ENCODE measurements at regions not wholly inside any gene's neighbourhood (a gene's known extent, or its start where the extent isn't known, plus 50 kb on each side); places are given as distances from the start of the nearest gene placed in this dataset.

DNA sequence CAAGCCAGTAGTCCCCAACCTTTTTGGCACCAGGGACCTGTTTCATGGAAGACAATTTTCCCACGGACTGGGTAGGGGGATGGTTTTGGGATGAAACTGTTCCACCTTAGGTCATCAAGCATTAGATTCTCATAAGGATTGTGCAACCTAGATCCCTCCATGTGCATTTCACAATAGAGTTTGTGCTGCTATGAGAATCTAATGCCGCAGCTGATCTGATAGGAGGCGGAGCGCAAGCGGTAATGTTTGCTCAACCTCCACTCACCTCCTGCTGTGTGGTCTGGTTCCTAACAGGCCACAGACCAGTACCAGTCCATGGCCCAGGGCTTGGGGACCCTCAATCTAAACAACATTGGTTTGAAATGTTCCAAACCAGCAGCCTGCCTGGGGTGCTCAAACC, 137.0 kb upstream of the STXBP5 start:
- Histone ChIP-seq H3K4me3 (no peak overlapping the region), H3K27me3 (replicated peaks) (no peaks in the 10 kb centered on the region), H3K9me3 (replicated peaks) (no peaks in the 10 kb centered on the region), H3K27ac (no peak overlapping the region), H3K4me1 (replicated peaks) (no peaks in the 10 kb centered on the region; the same call in 1 of the 2 replicates), H3K36me3 (no peaks in the 10 kb centered on the region)
- no peak for DNase-seq (ENCODE audit: low read depth in 1 of 2, low spot score in 2 of 2)

DNA sequence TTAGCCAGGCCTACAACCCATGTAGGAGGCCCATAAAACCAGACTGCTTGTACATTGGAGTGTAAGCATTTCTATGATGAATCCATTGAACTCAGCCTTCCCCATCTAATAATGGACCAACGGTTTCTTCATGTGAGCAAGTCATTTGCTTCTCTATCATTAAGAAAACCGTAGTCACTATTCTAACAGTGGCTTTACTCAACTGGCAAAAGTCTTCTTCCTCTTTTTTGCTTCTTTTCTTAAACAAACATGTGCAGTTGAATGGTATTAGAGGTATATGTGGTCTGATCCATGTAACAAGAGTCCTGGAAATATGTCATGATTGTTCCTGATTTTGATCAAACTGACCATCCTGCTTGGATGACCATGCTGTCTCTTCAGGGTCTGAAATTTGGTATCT, 132.4 kb upstream of the STXBP5 start:
- Histone ChIP-seq H3K27me3 (replicated peaks) (no peaks in the 10 kb centered on the region), H3K9me3 (replicated peaks) (no peaks in the 10 kb centered on the region), H3K4me3 (no peak overlapping the region), H3K27ac (no peak overlapping the region), H3K4me1 (replicated peaks) (no peaks in the 10 kb centered on the region), H3K36me3 (no peaks in the 10 kb centered on the region)
- DNase-seq (ENCODE audit: low read depth in 1 of 2, low spot score in 2 of 2) = no peak

DNA sequence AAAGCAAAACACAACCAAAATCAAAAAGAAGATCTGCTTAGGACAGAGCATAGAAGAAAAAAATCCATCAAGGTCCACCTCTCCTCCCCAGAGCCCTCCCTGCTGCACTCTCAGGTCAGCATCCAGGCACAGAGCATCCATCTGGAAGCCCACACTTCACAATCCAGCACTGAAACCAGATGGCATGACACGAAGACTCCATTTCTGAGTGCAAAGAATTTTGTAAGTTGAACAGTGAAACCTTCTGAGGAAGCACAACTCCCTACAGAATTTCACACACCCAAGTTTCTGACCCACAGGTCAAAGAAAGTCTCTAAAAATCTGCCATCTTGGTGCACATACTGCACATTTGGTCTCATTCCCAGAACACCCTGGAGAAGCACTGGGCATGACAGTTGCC, 128.8 kb upstream of the STXBP5 start:
- no peaks in the 10 kb centered on the region for H3K27me3 ChIP-seq (replicated peaks)
- no peak overlapping the region for H3K27ac ChIP-seq
- H3K36me3 ChIP-seq = no peaks in the 10 kb centered on the region
- no peaks in the 10 kb centered on the region for H3K9me3 ChIP-seq (replicated peaks)
- H3K4me3 ChIP-seq = no peak overlapping the region
- no peaks in the 10 kb centered on the region for H3K4me1 ChIP-seq (replicated peaks)
- DNase-seq (ENCODE audit: low read depth in 1 of 2, low spot score in 2 of 2) = no peak

DNA sequence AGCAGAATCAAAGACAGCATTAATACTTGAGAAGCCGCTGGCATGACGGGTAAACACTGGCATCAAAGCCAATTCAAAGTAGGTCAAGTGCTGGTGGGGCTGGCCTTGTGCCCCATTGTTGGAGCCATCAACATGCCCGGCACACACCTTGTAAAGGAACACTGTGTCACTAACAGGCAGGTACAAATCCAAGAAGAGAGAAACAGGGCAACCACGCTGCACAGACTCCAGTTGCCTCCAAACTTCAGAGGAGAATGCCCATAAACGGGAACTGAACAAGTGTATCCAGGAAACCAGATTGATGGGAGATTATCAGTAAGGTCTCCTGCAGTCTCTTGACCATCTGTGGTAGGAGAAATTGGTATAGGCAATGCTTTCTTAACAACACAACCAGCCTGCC, 127.0 kb upstream of the STXBP5 start:
- Histone ChIP-seq H3K27ac (no peak overlapping the region), H3K4me1 (replicated peaks) (no peaks in the 10 kb centered on the region), H3K4me3 (no peak overlapping the region), H3K9me3 (replicated peaks) (no peaks in the 10 kb centered on the region), H3K27me3 (replicated peaks) (no peaks in the 10 kb centered on the region), H3K36me3 (no peaks in the 10 kb centered on the region)
- no peak for DNase-seq (ENCODE audit: low read depth in 1 of 2, low spot score in 2 of 2)

DNA sequence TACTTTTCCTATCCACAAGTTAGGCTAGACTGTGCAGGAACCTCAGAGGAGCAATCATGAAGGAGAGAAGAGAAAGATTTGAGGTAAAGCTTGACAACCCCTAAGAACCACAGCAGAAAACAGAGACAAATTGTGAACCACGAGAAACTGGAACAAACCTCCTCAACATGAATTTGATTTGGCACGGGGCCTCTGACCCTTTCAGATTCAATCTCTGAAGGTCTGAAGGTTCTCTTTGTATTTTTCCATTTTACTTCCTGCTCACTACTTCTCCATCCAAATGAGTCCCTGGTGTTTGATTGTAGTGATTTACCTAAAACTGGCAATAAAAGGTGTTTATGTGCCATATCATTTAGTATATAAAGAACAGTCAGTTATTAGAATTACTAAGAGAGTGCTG, 126.1 kb upstream of the STXBP5 start:
- H3K27me3 ChIP-seq (replicated peaks) = no peaks in the 10 kb centered on the region
- no peaks in the 10 kb centered on the region for H3K4me1 ChIP-seq (replicated peaks)
- H3K27ac ChIP-seq = no peak overlapping the region
- no peak for DNase-seq (ENCODE audit: low read depth in 1 of 2, low spot score in 2 of 2)
- H3K9me3 ChIP-seq (replicated peaks) = no peaks in the 10 kb centered on the region
- H3K4me3 ChIP-seq = no peak overlapping the region
- H3K36me3 ChIP-seq = no peaks in the 10 kb centered on the region

DNA sequence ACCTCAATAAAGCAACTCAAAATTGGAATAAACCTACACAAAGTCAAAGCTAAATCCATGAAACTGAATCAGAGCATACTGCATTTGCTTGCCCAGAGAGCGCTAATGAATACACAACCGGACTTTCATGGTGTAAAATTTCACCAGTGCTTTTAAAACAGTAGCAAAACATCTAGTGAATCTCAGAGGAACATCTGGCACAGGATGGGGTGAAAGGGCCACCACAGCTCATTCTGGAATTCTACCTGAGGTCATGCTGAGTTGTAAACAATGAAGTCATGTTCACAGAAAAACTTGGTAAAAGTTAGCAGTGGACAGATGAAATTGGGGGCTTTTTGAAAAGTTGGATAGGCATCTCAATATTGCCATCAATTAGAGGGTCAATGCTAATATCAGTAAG, 125.6 kb upstream of the STXBP5 start:
- Histone ChIP-seq H3K27ac (no peak overlapping the region), H3K4me3 (no peak overlapping the region), H3K27me3 (replicated peaks) (no peaks in the 10 kb centered on the region), H3K4me1 (replicated peaks) (no peaks in the 10 kb centered on the region), H3K36me3 (no peaks in the 10 kb centered on the region), H3K9me3 (replicated peaks) (no peaks in the 10 kb centered on the region)
- no peak for DNase-seq (ENCODE audit: low read depth in 1 of 2, low spot score in 2 of 2)

DNA sequence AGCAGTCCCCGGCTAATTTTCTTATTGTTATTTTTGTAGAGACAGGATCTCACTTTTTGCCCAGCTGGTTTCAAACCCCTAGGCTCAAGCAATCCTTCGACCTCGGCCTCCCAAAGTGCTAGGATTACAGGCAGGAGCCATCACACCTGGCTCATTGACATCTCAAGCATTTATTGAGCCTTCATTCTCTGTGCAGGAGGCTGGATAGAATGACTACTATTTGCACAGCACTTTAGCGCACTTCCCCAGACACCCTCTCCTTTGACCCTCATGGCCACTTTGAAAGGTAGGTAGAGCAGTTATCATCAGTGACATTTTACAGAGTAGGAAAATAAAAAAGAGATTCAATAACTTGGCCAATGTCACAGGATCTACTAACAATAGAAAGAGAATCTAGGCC, 124.0 kb upstream of the STXBP5 start:
- Histone ChIP-seq H3K36me3 (no peaks in the 10 kb centered on the region), H3K9me3 (replicated peaks) (no peaks in the 10 kb centered on the region), H3K4me3 (no peak overlapping the region), H3K27me3 (replicated peaks) (no peaks in the 10 kb centered on the region), H3K4me1 (replicated peaks) (no peaks in the 10 kb centered on the region), H3K27ac (no peak overlapping the region)
- DNase-seq (ENCODE audit: low read depth in 1 of 2, low spot score in 2 of 2) = no peak

DNA sequence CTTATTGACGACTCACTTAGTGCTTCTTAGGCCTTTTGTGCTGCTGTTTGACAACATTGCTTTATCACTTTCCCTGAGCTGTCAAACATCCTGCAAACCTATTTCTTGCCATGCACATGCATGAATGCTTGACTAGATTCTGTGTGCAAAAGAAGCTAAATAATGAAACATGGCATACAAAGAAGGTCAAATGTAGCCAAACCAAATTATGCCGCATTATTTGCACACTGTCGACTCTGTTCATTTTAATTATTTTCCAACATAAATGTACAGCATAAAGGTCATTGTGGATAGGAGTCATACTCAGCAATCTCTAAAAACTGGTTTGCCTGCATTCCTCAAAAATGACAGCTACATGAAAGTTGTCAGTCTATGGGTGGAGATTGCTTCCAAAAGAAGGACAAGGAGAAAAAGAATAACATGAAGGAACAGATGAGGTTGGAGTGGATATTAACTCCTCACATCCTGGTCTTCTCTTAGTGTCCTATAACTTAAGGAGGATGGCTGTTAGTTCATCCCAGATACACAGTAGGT, 123.1 kb upstream of the STXBP5 start:
- Histone ChIP-seq H3K27me3 (replicated peaks) (no peaks in the 10 kb centered on the region), H3K27ac (no peak overlapping the region), H3K4me1 (replicated peaks) (no peaks in the 10 kb centered on the region), H3K4me3 (no peak overlapping the region), H3K36me3 (no peaks in the 10 kb centered on the region), H3K9me3 (replicated peaks) (no peaks in the 10 kb centered on the region)
- no peak for DNase-seq (ENCODE audit: low read depth in 1 of 2, low spot score in 2 of 2)

DNA sequence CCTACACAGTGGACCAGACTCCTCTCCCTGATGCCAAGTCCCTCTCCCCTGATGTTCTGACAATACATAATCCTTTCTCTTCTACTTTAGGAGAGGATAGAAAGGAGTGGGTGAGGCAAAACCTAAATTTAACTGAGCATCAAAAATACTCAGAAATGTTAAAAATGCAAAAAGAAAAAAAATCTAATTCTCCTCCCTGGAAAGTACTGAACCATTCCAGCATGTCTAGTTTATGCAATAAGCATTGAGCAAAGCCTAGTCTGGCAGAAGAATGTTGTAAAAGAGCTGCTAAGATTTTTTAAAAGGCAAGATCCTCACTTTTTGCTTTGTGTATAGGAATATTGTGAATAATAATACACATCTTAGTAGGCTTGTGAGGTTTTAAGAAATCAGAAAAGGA, 116.6 kb upstream of the STXBP5 start:
- no peak for DNase-seq (ENCODE audit: low read depth in 1 of 2, low spot score in 2 of 2)
- no peaks in the 10 kb centered on the region for H3K4me1 ChIP-seq (replicated peaks)
- H3K36me3 ChIP-seq = no peaks in the 10 kb centered on the region
- no peaks in the 10 kb centered on the region for H3K9me3 ChIP-seq (replicated peaks)
- H3K4me3 ChIP-seq = no peak overlapping the region
- no peak overlapping the region for H3K27ac ChIP-seq
- H3K27me3 ChIP-seq (replicated peaks) = no peaks in the 10 kb centered on the region

DNA sequence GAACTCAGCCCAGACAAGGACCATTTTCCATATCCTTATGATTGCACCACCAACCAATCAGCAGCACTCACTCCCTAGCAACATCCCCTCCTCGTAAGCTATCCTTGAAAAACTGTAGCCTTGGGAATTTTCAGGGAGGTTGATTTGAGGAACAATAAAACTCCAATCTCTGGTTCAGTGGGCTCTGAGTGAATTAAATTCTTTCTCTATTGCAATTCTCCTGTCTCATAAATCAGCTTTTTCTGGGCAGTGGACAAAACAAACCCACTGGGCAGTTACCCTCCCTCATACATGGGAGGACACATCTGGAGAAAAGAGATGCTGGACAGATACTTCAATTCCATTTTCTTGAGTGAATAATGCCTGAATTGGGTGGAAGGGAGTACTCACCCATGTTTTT, 115.4 kb upstream of the STXBP5 start:
- H3K9me3 ChIP-seq (replicated peaks) = no peaks in the 10 kb centered on the region
- no peak overlapping the region for H3K4me3 ChIP-seq
- H3K27me3 ChIP-seq (replicated peaks) = no peaks in the 10 kb centered on the region
- no peaks in the 10 kb centered on the region for H3K36me3 ChIP-seq
- no peak for DNase-seq (ENCODE audit: low read depth in 1 of 2, low spot score in 2 of 2)
- no peak overlapping the region for H3K27ac ChIP-seq
- no peaks in the 10 kb centered on the region for H3K4me1 ChIP-seq (replicated peaks)

DNA sequence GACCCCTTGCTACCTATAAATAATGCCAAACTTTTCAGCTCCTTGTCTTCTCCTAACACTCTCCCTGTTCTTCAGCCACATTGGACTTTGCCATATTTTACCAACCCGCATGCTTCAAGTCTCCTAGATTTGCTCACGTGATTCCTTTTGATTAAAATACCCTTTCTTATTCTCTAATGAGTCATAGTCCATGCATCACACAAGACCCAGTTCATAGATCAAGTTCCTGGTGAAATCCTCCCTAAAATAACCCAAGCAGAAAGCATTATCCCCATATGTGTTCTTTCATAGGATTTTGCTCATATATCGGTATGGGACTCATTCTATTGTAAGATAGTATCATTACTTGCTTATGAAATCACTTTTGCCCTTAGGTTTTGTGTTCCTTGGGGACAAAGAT, 108.9 kb upstream of the STXBP5 start:
- Histone ChIP-seq H3K27me3 (replicated peaks) (no peaks in the 10 kb centered on the region), H3K4me1 (replicated peaks) (peaks cover 8% of the 10 kb centered on the region), H3K4me3 (no peak overlapping the region), H3K27ac (no peak overlapping the region), H3K9me3 (replicated peaks) (no peaks in the 10 kb centered on the region), H3K36me3 (no peaks in the 10 kb centered on the region)
- DNase-seq (ENCODE audit: low read depth in 1 of 2, low spot score in 2 of 2) = no peak

DNA sequence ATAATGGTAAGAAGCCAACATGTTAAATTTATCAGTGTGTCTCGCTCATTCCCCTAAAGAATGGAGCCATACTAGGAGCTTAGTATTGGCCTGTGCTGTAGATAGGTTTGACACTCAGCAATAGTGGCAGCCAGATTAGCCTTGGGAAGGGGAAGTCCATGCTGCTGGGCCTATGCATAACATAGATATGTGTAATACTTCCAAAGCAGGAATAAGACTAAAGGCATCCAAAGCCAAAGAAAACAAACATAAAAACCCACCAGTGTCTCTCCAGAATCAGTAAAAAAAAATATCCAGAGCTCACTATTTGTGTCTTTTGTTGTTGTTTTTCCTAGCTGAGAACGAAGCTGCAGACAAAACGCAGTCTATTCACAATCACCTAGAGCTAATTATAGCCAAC, 104.2 kb upstream of the STXBP5 start:
- H3K27ac ChIP-seq = 0 out of 2 replicates have a peak overlapping the region, but pooled peaks have one; percentile 9

DNA sequence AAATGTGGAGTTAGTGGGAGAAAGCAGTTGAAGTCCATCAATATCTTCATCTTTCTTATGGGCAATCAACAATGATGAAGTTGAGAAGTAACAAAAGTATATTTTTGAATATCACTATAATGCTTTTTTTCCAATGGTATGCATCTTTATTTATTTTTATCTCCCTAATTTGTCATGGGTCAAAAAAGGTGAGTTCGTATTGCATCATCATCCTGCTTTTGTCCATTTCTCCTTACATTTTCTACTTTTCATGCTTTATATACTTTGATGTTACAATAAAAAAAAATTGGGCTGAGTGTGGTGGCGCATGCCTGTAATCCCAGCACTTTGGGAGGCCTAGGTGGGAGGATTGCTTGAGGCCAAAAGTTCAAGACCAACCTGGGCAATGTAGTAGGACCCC, 101.2 kb upstream of the STXBP5 start:
- no peaks in the 10 kb centered on the region for H3K27me3 ChIP-seq (replicated peaks)
- H3K9me3 ChIP-seq (replicated peaks) = no peaks in the 10 kb centered on the region
- no peak overlapping the region for H3K27ac ChIP-seq
- no peak overlapping the region for H3K4me3 ChIP-seq
- peaks cover 10% of the 10 kb centered on the region for H3K4me1 ChIP-seq (replicated peaks)
- no peak for DNase-seq (ENCODE audit: low read depth in 1 of 2, low spot score in 2 of 2)
- H3K36me3 ChIP-seq = no peaks in the 10 kb centered on the region

More for the DNA sequence above, 104.2 kb upstream of the STXBP5 start:
- Histone ChIP-seq H3K9me3 (replicated peaks) (no peaks in the 10 kb centered on the region), H3K4me3 (no peak overlapping the region), H3K27me3 (replicated peaks) (no peaks in the 10 kb centered on the region), H3K36me3 (no peaks in the 10 kb centered on the region), H3K4me1 (replicated peaks) (peaks cover 10% of the 10 kb centered on the region)
- DNase-seq (ENCODE audit: low read depth in 1 of 2, low spot score in 2 of 2) = peak; percentile 55 to 60

DNA sequence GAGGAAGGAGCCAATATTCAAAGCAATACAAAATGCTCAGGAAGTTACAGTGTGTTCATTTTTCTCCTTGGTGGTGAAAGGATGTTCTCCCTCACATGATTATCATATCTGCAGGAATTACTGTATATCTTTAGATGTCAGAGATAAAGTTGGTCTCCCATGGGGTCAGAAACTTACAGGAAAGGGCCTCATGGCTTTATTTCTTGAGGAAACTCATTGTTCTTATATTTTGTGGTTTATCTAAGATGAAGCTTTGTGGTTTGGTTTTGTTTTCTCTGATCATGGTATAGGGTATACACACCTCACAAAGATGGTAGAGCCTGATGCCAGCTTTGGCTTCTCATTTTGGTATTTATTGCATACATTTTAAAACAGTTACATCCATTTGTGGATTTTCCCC, 100.5 kb upstream of the STXBP5 start:
- Histone ChIP-seq H3K36me3 (no peaks in the 10 kb centered on the region), H3K27ac (no peak overlapping the region), H3K4me1 (replicated peaks) (peaks cover 10% of the 10 kb centered on the region), H3K27me3 (replicated peaks) (no peaks in the 10 kb centered on the region), H3K9me3 (replicated peaks) (no peaks in the 10 kb centered on the region), H3K4me3 (no peak overlapping the region)
- DNase-seq (ENCODE audit: low read depth in 1 of 2, low spot score in 2 of 2) = no peak

DNA sequence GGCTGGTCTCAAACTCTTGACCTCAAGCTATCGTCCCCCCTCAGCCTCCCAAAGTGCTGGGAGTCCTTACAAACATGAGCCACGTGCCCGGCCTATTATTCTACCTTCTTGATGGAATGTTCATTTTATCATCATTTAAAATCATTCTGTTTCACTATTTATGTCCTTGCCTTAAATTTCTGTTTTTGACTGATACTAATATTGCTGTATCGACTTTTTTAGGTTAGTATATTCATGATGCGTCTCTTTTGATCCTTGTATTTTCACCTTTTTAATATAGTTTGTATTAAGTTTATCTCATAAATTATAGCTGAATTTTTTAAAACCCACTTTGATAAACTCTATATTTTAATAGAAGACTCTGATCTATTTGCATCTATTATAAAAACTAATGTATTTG, 98.4 kb upstream of the STXBP5 start:
- no peak for DNase-seq (ENCODE audit: low read depth in 1 of 2, low spot score in 2 of 2)
- H3K4me1 ChIP-seq (replicated peaks) = no peaks in the 10 kb centered on the region
- H3K36me3 ChIP-seq = no peaks in the 10 kb centered on the region
- H3K4me3 ChIP-seq = no peak overlapping the region
- no peaks in the 10 kb centered on the region for H3K27me3 ChIP-seq (replicated peaks)
- H3K9me3 ChIP-seq (replicated peaks) = no peaks in the 10 kb centered on the region
- H3K27ac ChIP-seq = no peak overlapping the region
